H1 (cell line): ENCODE measurements at regions not wholly inside any gene's neighbourhood (a gene's known extent, or its start where the extent isn't known, plus 50 kb on each side); places are given as distances from the start of the nearest gene placed in this dataset.

Experiments used
- CTCF ChIA-PET: fragments of 300-600 bp; sonication (Branson Sonifier 250); formaldehyde crosslinking; loops from one replicate; lab custom pipeline; 2021; ENCODE audit not compliant: partially characterized antibody; lab: Charles Lee
- POLR2A ChIA-PET: fragments of 300-600 bp; sonication (Branson Sonifier 250); formaldehyde crosslinking; loops from one replicate; lab custom pipeline; 2021; ENCODE audit warnings: inconsistent platforms; ENCODE audit not compliant: partially characterized antibody; lab: Charles Lee
- DNase-seq, 2 experiments: peaks; one replicate each; pipeline versions ENCODE4 v3.0.0 to v3.0.0-alpha.2; 2010 to 2022; ENCODE audit warnings: low spot score in 2 of 2, low read depth in 1 of 2, mixed read lengths in 1 of 2
- FAIRE-seq: peaks from 2 replicates; lab custom pipeline; 2011; peaks lifted over from hg19 to GRCh38; lab: Jason Lieb, UNC
- H2AFZ ChIP-seq: 2 replicates; pipeline ENCODE4 v1.8.1; 2012; ENCODE audit warnings: low read length, inconsistent platforms
- H2AK5ac ChIP-seq: 2 replicates; pipeline ENCODE4 v1.6.1; 2013; ENCODE audit warnings: low read depth, low read length
- H2BK120ac ChIP-seq: replicated peaks from 2 replicates; pipeline ENCODE3; 2013; ENCODE audit warnings: low read depth, low read length, inconsistent platforms
- H2BK12ac ChIP-seq: 2 replicates; pipeline ENCODE4 v1.6.1; 2013; ENCODE audit warnings: low read depth, low read length
- H2BK15ac ChIP-seq: 2 replicates; pipeline ENCODE4 v1.6.1; 2013; ENCODE audit warnings: low read length
- H2BK20ac ChIP-seq: 2 replicates; pipeline ENCODE4 v1.6.1; 2013; ENCODE audit warnings: low read length
- H2BK5ac ChIP-seq: 2 replicates; pipeline ENCODE4 v1.6.1; 2013; ENCODE audit warnings: low read depth, low read length
- H3K14ac ChIP-seq: 2 replicates; pipeline ENCODE4 v1.6.1; 2013; ENCODE audit warnings: inconsistent platforms; ENCODE audit not compliant: insufficient read length
- H3K18ac ChIP-seq: 2 replicates; pipeline ENCODE4 v1.6.1; 2013; ENCODE audit warnings: low read length; ENCODE audit errors: extremely low read depth
- H3K23ac ChIP-seq: 2 replicates; pipeline ENCODE4 v1.6.1; 2013; ENCODE audit warnings: inconsistent platforms; ENCODE audit not compliant: insufficient read length
- H3K23me2 ChIP-seq: 2 replicates; pipeline ENCODE4 v1.6.1; 2013; ENCODE audit warnings: low read depth, low read length
- H3K27ac ChIP-seq: 2 replicates; pipeline ENCODE4 v1.6.1; 2011; ENCODE audit warnings: low read depth, low read length, inconsistent platforms
- H3K27me3 ChIP-seq, 4 experiments: replicated peaks in 1 of 4; 1 replicate in 1 of 4; 2 replicates in 3 of 4; pipeline versions ENCODE4 v1.6.1 to v1.8.1; 2011 to 2013; ENCODE audit warnings: low read length in 3 of 4, mild to moderate bottlenecking in 3 of 4, inconsistent platforms in 2 of 4, mixed read lengths in 2 of 4, moderate library complexity in 1 of 4; ENCODE audit not compliant: control insufficient read depth in 3 of 4, insufficient read depth in 3 of 4; ENCODE audit errors: extremely low read depth in 1 of 4
- H3K36me3 ChIP-seq, 4 experiments: 2 replicates each; pipeline versions ENCODE4 v1.6.1 to v1.8.1; 2011 to 2013; ENCODE audit warnings: mild to moderate bottlenecking in 4 of 4, low read length in 3 of 4, moderate library complexity in 2 of 4, control low read depth in 1 of 4, inconsistent platforms in 1 of 4; ENCODE audit not compliant: insufficient read depth in 4 of 4, control insufficient read depth in 2 of 4
- H3K4ac ChIP-seq: replicated peaks from 2 replicates; pipeline ENCODE3; 2013; ENCODE audit warnings: low read length, low read depth, mixed read lengths, inconsistent platforms; ENCODE audit not compliant: insufficient read length
- H3K4me1 ChIP-seq, 4 experiments: replicated peaks in 1 of 4; 1 replicate in 1 of 4; 2 replicates in 3 of 4; pipeline versions ENCODE4 v1.6.1 to v1.8.1; 2011 to 2013; ENCODE audit warnings: low read length in 3 of 4, inconsistent platforms in 2 of 4, mixed read lengths in 1 of 4; ENCODE audit not compliant: insufficient read depth in 4 of 4, control insufficient read depth in 3 of 4
- H3K4me2 ChIP-seq, 2 experiments: 2 replicates each; pipeline versions ENCODE4 v1.6.1 to v1.8.1; 2011 to 2013; ENCODE audit warnings: low read depth in 2 of 2, low read length in 2 of 2, control low read depth in 1 of 2, inconsistent platforms in 1 of 2, mild to moderate bottlenecking in 1 of 2; ENCODE audit not compliant: insufficient read depth in 1 of 2
- H3K4me3 ChIP-seq, 4 experiments: fragments of 200-600, 300-600 bp in 1 of 4; sonication (generic), shearing (Covaris generic), sonication (Bioruptor Twin) in 1 of 4; 2 replicates each; pipeline versions ENCODE4 v1.5.1 to v1.8.1; 2011 to 2016; ENCODE audit warnings: low read length in 4 of 4, low read depth in 3 of 4, control low read depth in 2 of 4, inconsistent platforms in 2 of 4, mild to moderate bottlenecking in 2 of 4, mixed read lengths in 1 of 4, moderate library complexity in 1 of 4; ENCODE audit not compliant: insufficient read depth in 2 of 4; ENCODE audit errors: extremely low read depth in 1 of 4
- H3K56ac ChIP-seq: replicated peaks from 2 replicates; pipeline ENCODE3; 2013; ENCODE audit warnings: low read depth, mild to moderate bottlenecking, mixed read lengths, low read length, inconsistent platforms; ENCODE audit not compliant: insufficient read length
- H3K79me1 ChIP-seq: 2 replicates; pipeline ENCODE4 v1.6.1; 2013; ENCODE audit warnings: low read depth, low read length, control low read depth
- H3K79me2 ChIP-seq, 2 experiments: 2 replicates each; pipeline versions ENCODE4 v1.6.1 to v1.8.1; 2012 to 2013; ENCODE audit warnings: low read length in 2 of 2, mild to moderate bottlenecking in 2 of 2, inconsistent platforms in 1 of 2; ENCODE audit not compliant: insufficient read depth in 2 of 2, control insufficient read depth in 1 of 2
- H3K9ac ChIP-seq, 4 experiments: replicated peaks in 1 of 4; 1 replicate in 1 of 4; 2 replicates in 3 of 4; pipeline versions ENCODE4 v1.6.1 to v1.8.1; 2011 to 2013; ENCODE audit warnings: low read depth in 3 of 4, low read length in 3 of 4, control low read depth in 2 of 4, mild to moderate bottlenecking in 2 of 4, moderate library complexity in 2 of 4, inconsistent platforms in 1 of 4; ENCODE audit errors: extremely low read depth in 1 of 4
- H3K9me3 ChIP-seq, 2 experiments: 2 replicates each; pipeline versions ENCODE4 v1.6.1 to v1.8.1; 2012 to 2013; ENCODE audit warnings: mild to moderate bottlenecking in 2 of 2, moderate library complexity in 2 of 2, control low read depth in 1 of 2, inconsistent platforms in 1 of 2, low read depth in 1 of 2, low read length in 1 of 2, mixed read lengths in 1 of 2; ENCODE audit not compliant: insufficient read depth in 2 of 2
- H4K20me1 ChIP-seq, 2 experiments: replicated peaks in 1 of 2; 2 replicates each; pipeline versions ENCODE3 to v1.8.1; 2011 to 2013; ENCODE audit warnings: inconsistent platforms in 2 of 2, low read length in 2 of 2, mild to moderate bottlenecking in 1 of 2; ENCODE audit not compliant: insufficient read depth in 2 of 2, control insufficient read depth in 1 of 2
- H4K5ac ChIP-seq: 2 replicates; pipeline ENCODE4 v1.6.1; 2013; ENCODE audit warnings: low read length, low read depth, mixed read lengths, inconsistent platforms; ENCODE audit not compliant: insufficient read length
- H4K8ac ChIP-seq: 2 replicates; pipeline ENCODE4 v1.8.0; 2013; ENCODE audit warnings: mild to moderate bottlenecking, moderate library complexity, low read length, inconsistent platforms; ENCODE audit not compliant: insufficient read depth; ENCODE audit errors: extremely low read depth
- H4K91ac ChIP-seq: replicated peaks from 2 replicates; pipeline ENCODE3; 2013; ENCODE audit warnings: low read length, mixed read lengths, inconsistent platforms; ENCODE audit not compliant: insufficient read length
- CEBPB ChIP-seq: IDR thresholded peaks from 2 replicates; pipeline ENCODE4 v1.6.1; 2012; ENCODE audit warnings: low read depth, low read length
- CHD2 ChIP-seq: IDR thresholded peaks from 2 replicates; pipeline ENCODE4 v1.6.1; 2012; ENCODE audit warnings: low read length, improper control_type of control experiment
- EZH2 ChIP-seq: fragments of 200-600 bp; sonication (generic); IDR thresholded peaks from 2 replicates; pipeline ENCODE4 v1.7.1; 2012; ENCODE audit warnings: low read depth, mild to moderate bottlenecking, moderate library complexity, low read length, inconsistent platforms; ENCODE audit not compliant: severe bottlenecking
- GTF2F1 ChIP-seq: IDR thresholded peaks from 2 replicates; pipeline ENCODE4 v1.6.1; 2012; ENCODE audit warnings: low read depth, low read length, improper control_type of control experiment, borderline replicate concordance
- POLR2A ChIP-seq, 2 experiments: IDR thresholded peaks; 1 replicate in 1 of 2; 2 replicates in 1 of 2; pipeline ENCODE4 v1.6.1; 2011; ENCODE audit warnings: low read depth in 2 of 2, low read length in 2 of 2, mild to moderate bottlenecking in 2 of 2; ENCODE audit errors: control extremely low read depth in 1 of 2
- POLR2AphosphoS5 ChIP-seq: IDR thresholded peaks from 2 replicates; pipeline ENCODE4 v1.6.1; 2011; ENCODE audit warnings: low read depth, low read length
- RAD21 ChIP-seq, 2 experiments: IDR thresholded peaks in 1 of 2; conservative IDR thresholded peaks in 1 of 2; 2 replicates each; pipeline ENCODE4 v1.6.1; 2011; ENCODE audit warnings: low read depth in 2 of 2, low read length in 2 of 2, improper control_type of control experiment in 1 of 2, inconsistent platforms in 1 of 2, mild to moderate bottlenecking in 1 of 2, moderate library complexity in 1 of 2
- RFX5 ChIP-seq: IDR thresholded peaks from 2 replicates; pipeline ENCODE4 v1.6.1; 2011; ENCODE audit warnings: low read depth, low read length, improper control_type of control experiment, borderline replicate concordance
- RNF2 ChIP-seq: fragments of 200-900, 300-1000 bp; sonication (generic); IDR thresholded peaks from 2 replicates; pipeline ENCODE4 v1.7.1; 2016; ENCODE audit warnings: borderline replicate concordance, low read depth, mild to moderate bottlenecking, antibody characterized with exemption, low read length; ENCODE audit not compliant: poor library complexity, severe bottlenecking; ENCODE audit errors: missing control alignments
- SIN3A ChIP-seq, 2 experiments: IDR thresholded peaks in 1 of 2; conservative IDR thresholded peaks in 1 of 2; 2 replicates each; pipeline ENCODE4 v1.6.1; 2011 to 2012; ENCODE audit warnings: low read length in 2 of 2, improper control_type of control experiment in 1 of 2, low read depth in 1 of 2, mild to moderate bottlenecking in 1 of 2
- TAF1 ChIP-seq: IDR thresholded peaks from 2 replicates; pipeline ENCODE4 v1.6.1; 2011; ENCODE audit warnings: mild to moderate bottlenecking, low read depth, low read length
- ZNF274 ChIP-seq: IDR thresholded peaks from 2 replicates; pipeline ENCODE4 v1.7.0; 2012; ENCODE audit warnings: low read length, borderline replicate concordance; ENCODE audit errors: extremely low read depth
- WGBS, 2 experiments: shearing (Covaris generic) in 1 of 2; methylation state at CpG; one replicate each; pipeline versions ENCODE4 v1.1.6 to v1.1.7; 2013 to 2015; ENCODE audit warnings: low lambda C conversion rate in 2 of 2, mixed read lengths in 2 of 2, inconsistent platforms in 1 of 2, low coverage in 1 of 2, missing lambda C conversion rate in 1 of 2; ENCODE audit not compliant: insufficient replicate concordance in 2 of 2, insufficient coverage in 1 of 2, insufficient read length in 1 of 2; ENCODE audit errors: extremely low coverage in 1 of 2, missing lambda C conversion rate in 1 of 2; 5-methylcytosine and 5-hydroxymethylcytosine counted together

- no peak overlapping the region for H4K91ac ChIP-seq
- H3K4me3 ChIP-seq = no peak overlapping the region
- H3K23me2 ChIP-seq = no peaks in the 10 kb centered on the region
- no peak overlapping the region for H2BK12ac ChIP-seq
- no peak overlapping the region for H4K8ac ChIP-seq
- H2BK15ac ChIP-seq = no peak overlapping the region
- H3K9ac ChIP-seq = no peak overlapping the region
- H3K23ac ChIP-seq = no peak overlapping the region
- ChIA-PET POLR2A (no interaction called here), CTCF (no interaction called here)
- no peak overlapping the region for H3K56ac ChIP-seq
- no peak for FAIRE-seq
- no peak overlapping the region for H3K4ac ChIP-seq
- H2BK20ac ChIP-seq = no peak overlapping the region
- 82% methylated on average over 1 of the region's 1 CpG; no CpG with 5 or more reads in 1 of the 2 experiments for WGBS, 2 experiments
- no peaks in the 10 kb centered on the region for H3K36me3 ChIP-seq
- DNase-seq = no peak
- no peak overlapping the region for H3K27ac ChIP-seq
- no peak overlapping the region for H4K5ac ChIP-seq
- TF ChIP-seq POLR2AphosphoS5 (no peak), CEBPB (no peak), GTF2F1 (no peak), RAD21 (IDR thresholded peaks at IDR 0.05 in 1 of 2, conservative IDR thresholded peaks at IDR 0.05 in 1 of 2; ENCODE audit: low read depth in 2 of 2, low read length in 2 of 2) (no peak), ZNF274 (no peak), SIN3A (conservative IDR thresholded peaks at IDR 0.05 in 1 of 2, IDR thresholded peaks at IDR 0.05 in 1 of 2; ENCODE audit: low read depth in 1 of 2, low read length in 2 of 2) (no peak), EZH2 (no peak), RFX5 (no peak), POLR2A (IDR thresholded peaks at IDR 0.05; ENCODE audit: control extremely low read depth in 1 of 2, low read depth in 2 of 2, low read length in 2 of 2) (no peak), RNF2 (no peak), CHD2 (no peak), TAF1 (no peak)
- H3K14ac ChIP-seq = no peak overlapping the region
- no peaks in the 10 kb centered on the region for H3K79me1 ChIP-seq
- no peak overlapping the region for H2BK5ac ChIP-seq
- H2AFZ ChIP-seq = no peak overlapping the region
- no peaks in the 10 kb centered on the region for H4K20me1 ChIP-seq
- H3K9me3 ChIP-seq = no peaks in the 10 kb centered on the region
- no peaks in the 10 kb centered on the region for H3K4me1 ChIP-seq
- H3K4me2 ChIP-seq = no peak overlapping the region
- no peaks in the 10 kb centered on the region for H3K79me2 ChIP-seq
- H3K18ac ChIP-seq = no peak overlapping the region
- no peak overlapping the region for H2BK120ac ChIP-seq
- H2AK5ac ChIP-seq = no peak overlapping the region
- H3K27me3 ChIP-seq = no peaks in the 10 kb centered on the region
Measured at GRCh38 chr3:106364477-106364876, 495.7 kb upstream of the CBLB start.
